K562 (cell line): ENCODE measurements at regions not wholly inside any gene's neighbourhood (a gene's known extent, or its start where the extent isn't known, plus 50 kb on each side); places are given as distances from the start of the nearest gene placed in this dataset.

ENCODE experiments used
- ATAC-seq: fragments of 200-7000 bp; cut with Tn5 transposase; 3 replicates; pipeline ENCODE4 v1.9.1; 2020; ENCODE audit warnings: moderate library complexity
- BruUV-seq: library from RNA; stranded (reverse); fragments of 400-500 nt; replicated peaks from 2 replicates; lab custom pipeline; 2021; lab: Mats Ljungman, UMichigan
- CTCF ChIA-PET: fragments of 300-600 bp; formaldehyde crosslinking; extraction: SDS; loops from one replicate; lab custom pipeline; 2021; ENCODE audit warnings: low intra/inter-chr PET ratio; lab: Yijun Ruan, JAX
- POLR2A ChIA-PET: fragments of 300-600, 350-650 bp; sonication (Branson Sonifier 250); formaldehyde crosslinking; extraction: SDS; loops from one replicate; lab custom pipeline; 2021; ENCODE audit warnings: antibody characterized with exemption, inconsistent platforms; lab: Yijun Ruan, JAX
- DNase-seq, 4 experiments: peaks; one replicate each; pipeline versions ENCODE4 v3.0.0 to v3.0.0-alpha.2; 2011 to 2018; ENCODE audit warnings: low spot score in 3 of 4, mixed read lengths in 3 of 4; ENCODE audit errors: extremely low read depth in 1 of 4
- FAIRE-seq: peaks from 2 replicates; lab custom pipeline; 2011; peaks lifted over from hg19 to GRCh38; lab: Jason Lieb, UNC
- H2AFZ ChIP-seq: 2 replicates; pipeline ENCODE4 v1.6.0; 2011; ENCODE audit warnings: low read depth, low read length, control low read depth, inconsistent platforms
- H3K27ac ChIP-seq: fragments of 200-600 bp; 3 replicates; pipeline ENCODE4 v1.8.0; 2011; ENCODE audit warnings: low read depth, mild to moderate bottlenecking, control low read depth, inconsistent platforms, low read length, moderate library complexity, mixed read lengths; ENCODE audit errors: extremely low read depth
- H3K27me3 ChIP-seq, 2 experiments: fragments of 300-600 bp in 1 of 2; 2 replicates in 1 of 2; 3 replicates in 1 of 2; pipeline versions ENCODE4 v1.6.0 to v1.8.0; 2011; ENCODE audit warnings: inconsistent platforms in 2 of 2, low read length in 2 of 2, mild to moderate bottlenecking in 1 of 2, mixed read lengths in 1 of 2, moderate library complexity in 1 of 2; ENCODE audit not compliant: control insufficient read depth in 2 of 2, insufficient read depth in 2 of 2
- H3K36me3 ChIP-seq: fragments of 300-600 bp; 3 replicates; pipeline ENCODE4 v1.8.0; 2011; ENCODE audit warnings: mild to moderate bottlenecking, low read length, inconsistent platforms; ENCODE audit not compliant: control insufficient read depth, insufficient read depth
- H3K4me1 ChIP-seq, 2 experiments: fragments of 200-600 bp in 1 of 2; replicated peaks in 1 of 2; 2 replicates in 1 of 2; 3 replicates in 1 of 2; pipeline versions ENCODE4 v1.5.1 to v1.8.0; 2011; ENCODE audit warnings: inconsistent platforms in 2 of 2, low read length in 2 of 2, mild to moderate bottlenecking in 1 of 2, mixed read lengths in 1 of 2, moderate library complexity in 1 of 2; ENCODE audit not compliant: control insufficient read depth in 2 of 2, insufficient read depth in 2 of 2
- H3K4me2 ChIP-seq: 2 replicates; pipeline ENCODE4 v1.6.1; 2011; ENCODE audit warnings: low read length, control low read depth, inconsistent platforms, mixed read lengths; ENCODE audit not compliant: insufficient read depth
- H3K4me3 ChIP-seq: fragments of 200-600 bp; sonication (generic), shearing (Covaris generic); 2 replicates; pipeline ENCODE4 v1.5.1; 2016; ENCODE audit warnings: control low read depth, inconsistent platforms
- H3K79me2 ChIP-seq: fragments of 200-600 bp; 3 replicates; pipeline ENCODE4 v1.8.0; 2011; ENCODE audit warnings: low read length, inconsistent platforms; ENCODE audit not compliant: control insufficient read depth, insufficient read depth
- H3K9ac ChIP-seq, 2 experiments: 2 replicates each; pipeline versions ENCODE4 v1.6.0 to v1.6.1; 2011; ENCODE audit warnings: low read depth in 2 of 2, low read length in 2 of 2, control low read depth in 1 of 2, inconsistent platforms in 1 of 2, mild to moderate bottlenecking in 1 of 2, mixed read lengths in 1 of 2; ENCODE audit not compliant: insufficient read depth in 1 of 2
- H3K9me1 ChIP-seq: one replicate; pipeline ENCODE4 v1.6.0; 2011; ENCODE audit warnings: inconsistent platforms, mild to moderate bottlenecking, low read length, moderate library complexity; ENCODE audit not compliant: control insufficient read depth, insufficient read depth
- H3K9me3 ChIP-seq: replicated peaks from 2 replicates; pipeline ENCODE4 v1.5.1; 2011; ENCODE audit warnings: low read depth, low read length, inconsistent platforms; ENCODE audit not compliant: control insufficient read depth, insufficient read depth
- H4K20me1 ChIP-seq: replicated peaks from 2 replicates; pipeline ENCODE4 v1.6.1; 2011; ENCODE audit warnings: low read length, inconsistent platforms, mixed read lengths; ENCODE audit not compliant: control insufficient read depth, insufficient read depth
- NBN ChIP-seq: fragments of 450-650 bp; IDR thresholded peaks from 2 replicates; pipeline ENCODE4 v1.6.1; 2016; ENCODE audit warnings: low read depth, mild to moderate bottlenecking
- SLC30A9 ChIP-seq: fragments of 250-450 bp; sonication (Bioruptor Pico); IDR thresholded peaks from 2 replicates; pipeline ENCODE4 v1.8.0; 2022; ENCODE audit warnings: mild to moderate bottlenecking, moderate library complexity
- WGBS: fragments of 100-300 bp; shearing (Covaris generic); methylation state at CpG from one replicate; pipeline ENCODE4 v1.1.6; 2016; ENCODE audit warnings: low coverage, mixed read lengths; ENCODE audit not compliant: insufficient coverage; ENCODE audit errors: missing lambda C conversion rate; 5-methylcytosine and 5-hydroxymethylcytosine counted together
- in situ Hi-C: fragments of 300-500 bp; cut with MboI; formaldehyde crosslinking; loops from 4 replicates; pipeline ENCODE4 v1.15.0; 2018; ENCODE audit warnings: inconsistent platforms, mixed read lengths
- intact Hi-C: fragments of 100-400 bp; cut with micrococcal nuclease; formaldehyde crosslinking; loops from 2 replicates; pipeline ENCODE4 v1.14.2; 2022
- TF ChIP-seq, protein P1 (sequence below): IDR thresholded peaks from 2 replicates; pipeline ENCODE4 v1.6.1; 2016; ENCODE audit warnings: missing genetic modification characterization, missing compliant biosample characterization
- TF ChIP-seq, protein P2 (sequence below): fragments of 450-650 bp; IDR thresholded peaks from 2 replicates; pipeline ENCODE4 v1.6.1; 2018; ENCODE audit not compliant: partially characterized antibody

DNA sequence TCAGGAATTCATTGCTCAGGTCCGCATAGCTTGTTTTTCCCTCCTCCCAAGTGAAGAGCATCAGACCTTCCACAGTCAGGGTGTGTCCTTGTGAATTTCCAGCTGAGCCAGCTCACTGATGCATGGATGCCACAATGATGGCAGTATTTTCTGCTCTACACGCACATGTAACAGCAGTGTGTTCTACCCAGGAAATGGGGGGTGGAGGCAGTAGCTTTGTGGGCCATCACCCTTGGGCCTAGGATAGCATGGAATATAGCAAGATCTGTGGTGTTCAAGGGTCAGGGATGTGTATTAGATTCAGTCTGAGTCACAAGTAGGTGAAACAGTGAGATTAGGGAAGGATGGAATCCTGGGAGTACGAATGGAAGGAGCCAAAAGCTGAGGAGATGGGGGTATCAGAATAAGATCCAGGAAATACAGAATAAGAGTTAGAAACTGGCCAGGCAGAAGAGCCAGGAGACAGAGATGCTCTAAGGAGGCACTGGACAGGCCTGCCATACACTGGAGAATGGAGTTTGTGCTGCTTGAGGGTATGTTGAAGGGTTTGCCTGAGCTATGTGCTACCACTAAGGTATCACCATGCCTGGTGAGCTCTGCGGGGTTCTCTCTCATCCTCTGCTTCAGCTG lies 90.6 kb upstream of the CNIH3 start:
- no peak for FAIRE-seq
- H3K9me3 ChIP-seq: 0 out of 2 replicates have a peak, but pooled peaks cover 1% of the 10 kb centered on the region
- no peak overlapping the region for H3K4me2 ChIP-seq
- POLR2A ChIA-PET: interaction anchor here (0.6 kb wide), 1 partner anchor 230 kb away, joined by 3 read pairs; no protein-coding TSS in a partner anchor
- H3K27ac ChIP-seq: no peak overlapping the region
- intact Hi-C loops (no loop called here), in situ Hi-C loops (no loop called here)
- BruUV-seq: no TSS peak
- no peak overlapping the region for H3K4me3 ChIP-seq
- TF ChIP-seq, protein P1, sequence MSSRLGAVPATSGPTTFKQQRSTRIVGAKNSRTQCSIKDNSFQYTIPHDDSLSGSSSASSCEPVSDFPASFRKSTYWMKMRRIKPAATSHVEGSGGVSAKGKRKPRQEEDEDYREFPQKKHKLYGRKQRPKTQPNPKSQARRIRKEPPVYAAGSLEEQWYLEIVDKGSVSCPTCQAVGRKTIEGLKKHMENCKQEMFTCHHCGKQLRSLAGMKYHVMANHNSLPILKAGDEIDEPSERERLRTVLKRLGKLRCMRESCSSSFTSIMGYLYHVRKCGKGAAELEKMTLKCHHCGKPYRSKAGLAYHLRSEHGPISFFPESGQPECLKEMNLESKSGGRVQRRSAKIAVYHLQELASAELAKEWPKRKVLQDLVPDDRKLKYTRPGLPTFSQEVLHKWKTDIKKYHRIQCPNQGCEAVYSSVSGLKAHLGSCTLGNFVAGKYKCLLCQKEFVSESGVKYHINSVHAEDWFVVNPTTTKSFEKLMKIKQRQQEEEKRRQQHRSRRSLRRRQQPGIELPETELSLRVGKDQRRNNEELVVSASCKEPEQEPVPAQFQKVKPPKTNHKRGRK (tag): no peak
- TF ChIP-seq SLC30A9 (CRISPR knock-in tag) (no peak), NBN (no peak)
- TF ChIP-seq, protein P2, sequence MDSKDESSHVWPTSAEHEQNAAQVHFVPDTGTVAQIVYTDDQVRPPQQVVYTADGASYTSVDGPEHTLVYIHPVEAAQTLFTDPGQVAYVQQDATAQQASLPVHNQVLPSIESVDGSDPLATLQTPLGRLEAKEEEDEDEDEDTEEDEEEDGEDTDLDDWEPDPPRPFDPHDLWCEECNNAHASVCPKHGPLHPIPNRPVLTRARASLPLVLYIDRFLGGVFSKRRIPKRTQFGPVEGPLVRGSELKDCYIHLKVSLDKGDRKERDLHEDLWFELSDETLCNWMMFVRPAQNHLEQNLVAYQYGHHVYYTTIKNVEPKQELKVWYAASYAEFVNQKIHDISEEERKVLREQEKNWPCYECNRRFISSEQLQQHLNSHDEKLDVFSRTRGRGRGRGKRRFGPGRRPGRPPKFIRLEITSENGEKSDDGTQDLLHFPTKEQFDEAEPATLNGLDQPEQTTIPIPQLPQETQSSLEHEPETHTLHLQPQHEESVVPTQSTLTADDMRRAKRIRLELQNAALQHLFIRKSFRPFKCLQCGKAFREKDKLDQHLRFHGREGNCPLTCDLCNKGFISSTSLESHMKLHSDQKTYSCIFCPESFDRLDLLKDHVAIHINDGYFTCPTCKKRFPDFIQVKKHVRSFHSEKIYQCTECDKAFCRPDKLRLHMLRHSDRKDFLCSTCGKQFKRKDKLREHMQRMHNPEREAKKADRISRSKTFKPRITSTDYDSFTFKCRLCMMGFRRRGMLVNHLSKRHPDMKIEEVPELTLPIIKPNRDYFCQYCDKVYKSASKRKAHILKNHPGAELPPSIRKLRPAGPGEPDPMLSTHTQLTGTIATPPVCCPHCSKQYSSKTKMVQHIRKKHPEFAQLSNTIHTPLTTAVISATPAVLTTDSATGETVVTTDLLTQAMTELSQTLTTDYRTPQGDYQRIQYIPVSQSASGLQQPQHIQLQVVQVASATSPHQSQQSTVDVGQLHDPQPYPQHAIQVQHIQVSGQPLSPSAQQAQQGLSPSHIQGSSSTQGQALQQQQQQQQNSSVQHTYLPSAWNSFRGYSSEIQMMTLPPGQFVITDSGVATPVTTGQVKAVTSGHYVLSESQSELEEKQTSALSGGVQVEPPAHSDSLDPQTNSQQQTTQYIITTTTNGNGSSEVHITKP: peak; percentile 36
- no peak for DNase-seq
- H3K9ac ChIP-seq: no peak overlapping the region
- no peaks in the 10 kb centered on the region for H3K36me3 ChIP-seq
- peaks cover 6 to 20% of the 10 kb centered on the region in 2 experiments; a peak in 4 of 5 replicates for H3K27me3 ChIP-seq
- H3K9me1 ChIP-seq: no peaks in the 10 kb centered on the region
- H3K79me2 ChIP-seq: no peaks in the 10 kb centered on the region
- peaks cover 5 to 14% of the 10 kb centered on the region in 2 experiments; a peak in 4 of 5 replicates for H3K4me1 ChIP-seq
- WGBS: 16% methylated on average over 4 of the region's 4 CpGs
- H4K20me1 ChIP-seq: no peaks in the 10 kb centered on the region
- H2AFZ ChIP-seq: no peak overlapping the region
- ATAC-seq: no peak
- CTCF ChIA-PET: no interaction called here
